ENCODE measurements at regions not wholly inside any gene's neighbourhood (a gene's known extent, or its start where the extent isn't known, plus 50 kb on each side); places are given as distances from the start of the nearest gene placed in this dataset.

GRCh38 chr19:30130356-30131122, 188.5 kb downstream of the URI1 start:
- TF ChIP-seq CTCF (IDR thresholded peaks at IDR 0.05; ENCODE audit: partially characterized antibody, unreplicated experiment), result no peak
- H3K27ac Mint-ChIP-seq (ENCODE audit: unreplicated experiment), result no peak overlapping the region
- no peak overlapping the region for H3K4me3 Mint-ChIP-seq (ENCODE audit: unreplicated experiment)
- no peaks in the 10 kb centered on the region for H3K36me3 Mint-ChIP-seq (ENCODE audit: unreplicated experiment)
- no peak for DNase-seq
- H3K27me3 Mint-ChIP-seq (ENCODE audit: unreplicated experiment), result peaks cover 3% of the 10 kb centered on the region
- H3K9me3 Mint-ChIP-seq (ENCODE audit: unreplicated experiment), result no peaks in the 10 kb centered on the region
- H3K4me1 Mint-ChIP-seq (ENCODE audit: low read depth, unreplicated experiment), result peaks cover 1% of the 10 kb centered on the region

- H3K27me3 Mint-ChIP-seq (ENCODE audit: unreplicated experiment), result peaks cover 3% of the 10 kb centered on the region
- TF ChIP-seq CTCF (IDR thresholded peaks at IDR 0.05; ENCODE audit: partially characterized antibody, unreplicated experiment), result no peak
- H3K4me1 Mint-ChIP-seq (ENCODE audit: low read depth, unreplicated experiment), result peaks cover 2% of the 10 kb centered on the region
- H3K27ac Mint-ChIP-seq (ENCODE audit: unreplicated experiment), result no peak overlapping the region
- no peak overlapping the region for H3K4me3 Mint-ChIP-seq (ENCODE audit: unreplicated experiment)
- DNase-seq, result no peak
- H3K36me3 Mint-ChIP-seq (ENCODE audit: unreplicated experiment), result no peaks in the 10 kb centered on the region
- H3K9me3 Mint-ChIP-seq (ENCODE audit: unreplicated experiment), result no peaks in the 10 kb centered on the region
Observed at GRCh38 chr19:30131246-30131645, 189.2 kb downstream of the URI1 start.

GRCh38 chr19:30131722-30132291, 189.8 kb downstream of the URI1 start:
- no peak for DNase-seq

GRCh38 chr19:30132343-30133075, 190.5 kb downstream of the URI1 start:
- no peak overlapping the region for H3K4me3 Mint-ChIP-seq (ENCODE audit: unreplicated experiment)
- H3K27ac Mint-ChIP-seq (ENCODE audit: unreplicated experiment), result no peak overlapping the region
- H3K27me3 Mint-ChIP-seq (ENCODE audit: unreplicated experiment), result peaks cover 3% of the 10 kb centered on the region
- TF ChIP-seq CTCF (IDR thresholded peaks at IDR 0.05; ENCODE audit: partially characterized antibody, unreplicated experiment), result peak; percentile 28
- H3K9me3 Mint-ChIP-seq (ENCODE audit: unreplicated experiment), result no peaks in the 10 kb centered on the region
- peaks cover 2% of the 10 kb centered on the region for H3K4me1 Mint-ChIP-seq (ENCODE audit: low read depth, unreplicated experiment)
- DNase-seq, result no peak
- no peaks in the 10 kb centered on the region for H3K36me3 Mint-ChIP-seq (ENCODE audit: unreplicated experiment)

More at GRCh38 chr19:30131722-30132291, 189.8 kb downstream of the URI1 start:
- Mint-ChIP-seq H3K4me1 (ENCODE audit: low read depth, unreplicated experiment) (peaks cover 2% of the 10 kb centered on the region), H3K4me3 (ENCODE audit: unreplicated experiment) (no peak overlapping the region), H3K9me3 (ENCODE audit: unreplicated experiment) (no peaks in the 10 kb centered on the region), H3K27ac (ENCODE audit: unreplicated experiment) (no peak overlapping the region), H3K36me3 (ENCODE audit: unreplicated experiment) (no peaks in the 10 kb centered on the region), H3K27me3 (ENCODE audit: unreplicated experiment) (peaks cover 3% of the 10 kb centered on the region)
- TF ChIP-seq CTCF (IDR thresholded peaks at IDR 0.05; ENCODE audit: partially characterized antibody, unreplicated experiment), result no peak
